GM12875 (cell line): ENCODE measurements at regions not wholly inside any gene's neighbourhood (a gene's known extent, or its start where the extent isn't known, plus 50 kb on each side); places are given as distances from the start of the nearest gene placed in this dataset.

Experiments used
- H3K4me3 ChIP-seq: one replicate; pipeline ENCODE4 v1.5.1; 2011; ENCODE audit warnings: low read depth, low read length, control low read depth
- TF ChIP-seq, protein P1 (sequence below): IDR thresholded peaks from 2 replicates; pipeline ENCODE4 v1.5.1; 2011; ENCODE audit warnings: low read depth, mild to moderate bottlenecking, control low read depth, inconsistent platforms, low read length, moderate library complexity, borderline replicate concordance; ENCODE audit not compliant: insufficient read depth

DNA sequence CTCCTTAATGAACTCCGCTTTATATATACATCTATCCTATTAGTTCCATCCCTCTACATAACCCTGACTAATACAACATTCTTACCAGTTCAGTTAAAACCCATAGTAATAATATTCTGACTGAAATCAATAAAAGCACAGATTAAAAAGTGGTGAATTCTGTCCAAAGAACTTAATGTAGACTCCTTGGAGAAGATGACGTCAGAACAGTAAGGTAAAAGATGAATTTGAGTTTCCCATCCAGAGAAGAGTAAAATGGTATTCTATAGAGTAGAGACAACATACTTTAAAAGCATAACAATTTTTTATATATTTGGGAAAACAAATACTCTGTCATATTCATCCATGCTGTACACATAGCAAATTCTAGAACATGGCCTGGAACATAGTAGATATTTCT is 418.0 kb upstream of the SYT1 start:
- TF ChIP-seq, protein P1, sequence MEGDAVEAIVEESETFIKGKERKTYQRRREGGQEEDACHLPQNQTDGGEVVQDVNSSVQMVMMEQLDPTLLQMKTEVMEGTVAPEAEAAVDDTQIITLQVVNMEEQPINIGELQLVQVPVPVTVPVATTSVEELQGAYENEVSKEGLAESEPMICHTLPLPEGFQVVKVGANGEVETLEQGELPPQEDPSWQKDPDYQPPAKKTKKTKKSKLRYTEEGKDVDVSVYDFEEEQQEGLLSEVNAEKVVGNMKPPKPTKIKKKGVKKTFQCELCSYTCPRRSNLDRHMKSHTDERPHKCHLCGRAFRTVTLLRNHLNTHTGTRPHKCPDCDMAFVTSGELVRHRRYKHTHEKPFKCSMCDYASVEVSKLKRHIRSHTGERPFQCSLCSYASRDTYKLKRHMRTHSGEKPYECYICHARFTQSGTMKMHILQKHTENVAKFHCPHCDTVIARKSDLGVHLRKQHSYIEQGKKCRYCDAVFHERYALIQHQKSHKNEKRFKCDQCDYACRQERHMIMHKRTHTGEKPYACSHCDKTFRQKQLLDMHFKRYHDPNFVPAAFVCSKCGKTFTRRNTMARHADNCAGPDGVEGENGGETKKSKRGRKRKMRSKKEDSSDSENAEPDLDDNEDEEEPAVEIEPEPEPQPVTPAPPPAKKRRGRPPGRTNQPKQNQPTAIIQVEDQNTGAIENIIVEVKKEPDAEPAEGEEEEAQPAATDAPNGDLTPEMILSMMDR = no peak
- no peak overlapping the region for H3K4me3 ChIP-seq

DNA sequence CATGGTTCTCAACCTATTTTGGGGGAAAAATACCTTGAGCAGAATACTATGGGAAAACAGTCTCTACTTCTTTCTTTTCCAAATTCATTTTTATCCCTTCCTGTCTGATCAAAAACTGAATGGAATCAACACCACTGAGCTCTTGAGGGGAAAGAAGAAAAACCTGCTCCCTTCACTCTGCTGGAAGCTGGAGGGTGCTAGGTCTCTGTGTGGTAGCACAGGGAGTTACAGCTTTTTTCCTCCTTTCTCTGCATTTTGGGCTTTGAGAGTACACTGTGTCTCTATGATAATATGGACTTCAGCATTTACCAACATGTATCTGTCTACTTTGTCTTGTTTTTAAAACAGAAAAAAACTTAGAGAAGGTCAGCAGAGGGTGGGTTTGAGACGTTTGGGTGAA is 417.2 kb upstream of the SYT1 start:
- TF ChIP-seq, protein P1 = no peak
- H3K4me3 ChIP-seq = no peak overlapping the region

DNA sequence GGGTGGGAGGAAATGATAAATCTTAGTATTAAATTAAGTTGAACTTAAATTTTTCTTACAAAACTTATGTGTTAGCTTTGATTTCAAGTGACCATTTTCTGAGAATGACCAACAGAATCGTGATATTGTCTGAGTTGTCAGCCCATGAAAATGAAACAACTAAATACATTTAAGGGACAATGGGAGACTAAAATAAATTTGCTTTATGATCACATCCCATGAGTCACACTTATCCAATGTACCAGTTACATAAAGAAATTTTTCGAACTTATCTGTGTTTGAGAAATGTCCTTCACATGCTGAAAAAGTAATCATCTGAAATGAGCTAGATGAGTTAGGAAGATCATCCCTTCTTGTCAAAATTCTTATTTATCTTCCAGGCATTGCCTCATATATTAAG is 415.9 kb upstream of the SYT1 start:
- H3K4me3 ChIP-seq = no peak overlapping the region
- TF ChIP-seq, protein P1 = no peak

DNA sequence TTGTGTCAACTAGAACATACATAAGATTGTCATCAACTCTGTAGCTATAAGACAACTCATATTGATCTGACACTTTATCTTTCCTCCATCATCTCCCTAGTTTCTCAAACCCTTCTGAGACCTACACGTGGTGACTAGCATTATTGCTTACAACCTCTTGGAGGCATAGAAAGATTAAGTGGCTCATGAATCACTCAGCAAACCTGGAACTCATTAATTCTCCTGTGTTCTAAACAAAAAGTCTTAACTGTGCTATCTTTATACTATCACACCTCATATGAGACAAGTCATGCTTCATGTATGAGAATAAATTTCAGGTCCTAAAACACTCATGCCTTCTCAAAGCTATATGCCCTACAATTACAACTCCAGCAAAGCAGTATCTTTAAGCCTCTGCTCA is 408.6 kb upstream of the SYT1 start:
- no peak overlapping the region for H3K4me3 ChIP-seq
- TF ChIP-seq, protein P1 = no peak

DNA sequence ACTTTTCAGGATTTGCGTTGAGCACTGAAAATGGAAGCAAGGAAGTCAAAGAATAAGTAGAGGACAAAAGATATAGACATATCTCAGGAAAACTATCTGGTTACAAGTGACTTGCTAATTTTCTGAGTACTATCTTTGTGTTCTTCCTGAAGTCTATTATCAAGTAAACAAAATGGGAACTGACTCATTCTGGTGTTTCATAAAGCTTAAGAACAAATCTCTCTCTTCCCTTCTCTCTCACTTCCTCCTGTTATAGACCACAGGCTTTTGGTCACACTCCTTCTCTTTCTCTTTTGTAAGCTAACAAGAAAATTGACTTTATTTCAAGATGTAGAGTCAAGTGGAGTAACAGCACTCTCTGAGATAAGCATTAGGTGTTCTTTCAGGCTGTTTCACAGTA is 406.6 kb upstream of the SYT1 start:
- no peak overlapping the region for H3K4me3 ChIP-seq
- TF ChIP-seq, protein P1 = no peak

DNA sequence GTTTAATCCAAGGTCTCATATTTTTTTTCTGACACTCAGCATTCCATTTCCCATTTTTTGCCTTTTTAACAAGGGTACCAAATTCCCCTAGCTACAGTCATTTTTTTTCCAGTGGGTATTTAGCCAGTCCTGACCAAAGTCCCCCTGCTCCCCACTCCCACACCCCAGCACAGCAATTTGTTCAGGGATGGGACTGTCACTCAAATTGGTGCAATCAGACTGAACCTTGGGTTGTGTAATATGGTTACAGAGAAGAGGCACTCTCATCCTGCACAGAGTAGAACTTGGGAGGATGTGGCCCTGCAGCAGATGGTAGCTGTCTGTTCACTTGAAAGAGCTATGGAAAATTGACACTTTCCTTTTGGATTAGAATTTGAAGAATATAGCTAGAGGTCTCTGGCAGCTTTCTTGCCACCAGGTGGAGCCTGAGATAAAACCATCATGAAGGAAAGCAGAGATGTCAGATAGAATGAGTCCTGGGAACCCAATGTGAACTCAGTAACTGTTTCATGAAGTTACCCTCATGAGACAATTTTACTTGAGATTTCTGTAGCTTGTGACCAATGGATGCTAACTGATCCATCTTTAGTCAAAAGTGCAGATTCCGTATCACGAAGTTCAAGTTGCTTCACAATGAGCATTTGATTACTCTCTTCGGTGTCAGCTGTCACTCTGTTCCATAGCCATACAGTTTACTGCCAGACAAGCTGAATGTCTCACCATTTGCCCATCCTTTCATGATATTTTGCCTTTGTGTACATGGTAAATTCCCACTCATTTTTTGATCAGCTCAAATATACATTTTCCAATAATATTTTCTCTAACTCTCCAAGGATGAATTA is 394.0 kb upstream of the SYT1 start:
- no peak overlapping the region for H3K4me3 ChIP-seq
- TF ChIP-seq, protein P1 = peak; percentile 30; the same call in 1 of the 2 replicates

DNA sequence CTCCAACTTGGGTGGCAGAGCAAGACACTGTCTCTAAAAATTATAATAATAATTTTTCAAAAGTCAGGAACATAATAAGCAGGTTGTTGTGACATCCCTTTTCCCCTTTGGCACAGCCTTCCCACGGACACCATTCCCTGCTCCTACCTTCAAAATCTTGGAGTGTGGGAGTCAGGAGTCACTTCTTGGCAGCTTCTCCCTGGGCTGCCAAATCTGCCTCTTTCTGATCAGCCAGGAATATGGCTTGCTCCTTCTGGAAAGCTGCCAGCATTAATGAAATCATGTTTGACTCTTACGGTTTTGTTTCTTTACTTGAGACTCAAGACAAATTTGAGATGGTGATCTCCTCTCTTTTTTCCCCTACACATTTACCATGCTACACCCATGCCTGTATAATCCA is 391.4 kb upstream of the SYT1 start:
- TF ChIP-seq, protein P1 = no peak
- no peak overlapping the region for H3K4me3 ChIP-seq
